HEK293 (cell line): ENCODE measurements at regions not wholly inside any gene's neighbourhood (a gene's known extent, or its start where the extent isn't known, plus 50 kb on each side); places are given as distances from the start of the nearest gene placed in this dataset.

Source experiments
- CTCF ChIA-PET: fragments of 350-600 bp; formaldehyde crosslinking; extraction: SDS; loops from one replicate; lab custom pipeline; 2021; ENCODE audit warnings: antibody characterized with exemption; lab: Yijun Ruan, JAX
- POLR2A ChIA-PET: fragments of 300-600 bp; formaldehyde crosslinking; extraction: SDS; loops from one replicate; lab custom pipeline; 2020; ENCODE audit warnings: antibody characterized with exemption, inconsistent platforms; lab: Yijun Ruan, JAX
- H3K27ac ChIP-seq: fragments of 200-500 bp; sonication (Bioruptor generic); 2 replicates; pipeline ENCODE4 v1.5.1; 2014; ENCODE audit warnings: low read depth, low read length, control low read depth, inconsistent platforms; ENCODE audit errors: extremely low read depth
- H3K36me3 ChIP-seq, 2 experiments: fragments of 200-500 bp in 1 of 2; sonication (Bioruptor generic) in 1 of 2; 1 replicate in 1 of 2; 2 replicates in 1 of 2; pipeline ENCODE4 v1.5.1; 2014 to 2017; ENCODE audit warnings: inconsistent platforms in 2 of 2, low read length in 2 of 2; ENCODE audit not compliant: control insufficient read depth in 2 of 2, insufficient read depth in 1 of 2
- H3K4me1 ChIP-seq: fragments of 200-500 bp; sonication (Bioruptor generic); 2 replicates; pipeline ENCODE4 v1.5.1; 2014; ENCODE audit warnings: mild to moderate bottlenecking, low read length, inconsistent platforms; ENCODE audit not compliant: control insufficient read depth, insufficient read depth
- H3K4me3 ChIP-seq: 2 replicates; pipeline ENCODE4 v1.5.1; 2011; ENCODE audit warnings: low read depth, mild to moderate bottlenecking, control low read depth, low read length, moderate library complexity
- H3K9me3 ChIP-seq: fragments of 200-500 bp; sonication (Bioruptor generic); 2 replicates; pipeline ENCODE4 v1.5.1; 2014; ENCODE audit warnings: low read depth, low read length, inconsistent platforms; ENCODE audit not compliant: control insufficient read depth, insufficient read depth
- GFI1B ChIP-seq: fragments of 450-650 bp; formaldehyde crosslinking; IDR thresholded peaks from 2 replicates; pipeline ENCODE4 v1.5.1; 2016; ENCODE audit warnings: missing biosample characterization, missing genetic modification characterization
- GLIS1 ChIP-seq: fragments of 450-650 bp; formaldehyde crosslinking; IDR thresholded peaks from 2 replicates; pipeline ENCODE4 v1.5.1; 2016; ENCODE audit warnings: missing biosample characterization, missing genetic modification characterization
- KLF9 ChIP-seq: fragments of 450-650 bp; formaldehyde crosslinking; IDR thresholded peaks from 2 replicates; pipeline ENCODE4 v1.5.1; 2016; ENCODE audit warnings: missing biosample characterization, missing genetic modification characterization, low read depth
- MZF1 ChIP-seq: fragments of 450-650 bp; formaldehyde crosslinking; IDR thresholded peaks from 2 replicates; pipeline ENCODE4 v1.5.1; 2017; ENCODE audit warnings: missing biosample characterization, missing genetic modification characterization, borderline replicate concordance
- OSR2 ChIP-seq: fragments of 450-650 bp; formaldehyde crosslinking; IDR thresholded peaks from 2 replicates; pipeline ENCODE4 v1.5.1; 2016; ENCODE audit warnings: missing biosample characterization, missing genetic modification characterization
- SCRT2 ChIP-seq: fragments of 450-650 bp; formaldehyde crosslinking; IDR thresholded peaks from 2 replicates; pipeline ENCODE4 v1.5.1; 2016; ENCODE audit warnings: missing biosample characterization, missing genetic modification characterization
- TSHZ1 ChIP-seq: fragments of 450-650 bp; formaldehyde crosslinking; IDR thresholded peaks from 2 replicates; pipeline ENCODE4 v1.5.1; 2016; ENCODE audit warnings: missing biosample characterization, missing genetic modification characterization, borderline replicate concordance
- WT1 ChIP-seq: fragments of 450-650 bp; formaldehyde crosslinking; IDR thresholded peaks from 2 replicates; pipeline ENCODE4 v1.5.1; 2016; ENCODE audit warnings: missing biosample characterization, missing genetic modification characterization
- ZBTB21 ChIP-seq: fragments of 450-650 bp; formaldehyde crosslinking; IDR thresholded peaks from 2 replicates; pipeline ENCODE4 v1.5.1; 2017; ENCODE audit warnings: missing biosample characterization, missing genetic modification characterization
- ZIC2 ChIP-seq: fragments of 450-650 bp; formaldehyde crosslinking; IDR thresholded peaks from 2 replicates; pipeline ENCODE4 v1.5.1; 2016; ENCODE audit warnings: missing biosample characterization, missing genetic modification characterization
- ZNF174 ChIP-seq: fragments of 450-650 bp; formaldehyde crosslinking; IDR thresholded peaks from 2 replicates; pipeline ENCODE4 v1.5.0; 2017; ENCODE audit warnings: missing biosample characterization, mild to moderate bottlenecking, missing genetic modification characterization
- ZNF184 ChIP-seq: fragments of 450-650 bp; IDR thresholded peaks from 2 replicates; pipeline ENCODE4 v1.5.1; 2018; ENCODE audit warnings: missing biosample characterization, mild to moderate bottlenecking, missing genetic modification characterization
- ZNF202 ChIP-seq: fragments of 450-650 bp; formaldehyde crosslinking; IDR thresholded peaks from 2 replicates; pipeline ENCODE4 v1.5.1; 2016; ENCODE audit warnings: missing biosample characterization, missing genetic modification characterization, borderline replicate concordance
- ZNF391 ChIP-seq: fragments of 450-650 bp; formaldehyde crosslinking; IDR thresholded peaks from 2 replicates; pipeline ENCODE4 v1.5.1; 2016; ENCODE audit warnings: low read depth, missing biosample characterization, missing genetic modification characterization, borderline replicate concordance
- ZNF623 ChIP-seq: fragments of 450-650 bp; formaldehyde crosslinking; IDR thresholded peaks from 2 replicates; pipeline ENCODE4 v1.5.1; 2016; ENCODE audit warnings: missing biosample characterization, missing genetic modification characterization
- ZNF670 ChIP-seq: fragments of 450-650 bp; formaldehyde crosslinking; IDR thresholded peaks from 2 replicates; pipeline ENCODE4 v1.5.1; 2016; ENCODE audit warnings: missing biosample characterization, missing genetic modification characterization, low read depth
- ZNF768 ChIP-seq: fragments of 450-650 bp; formaldehyde crosslinking; IDR thresholded peaks from 2 replicates; pipeline ENCODE4 v1.5.1; 2018; ENCODE audit warnings: missing biosample characterization, mild to moderate bottlenecking, missing genetic modification characterization
- TF ChIP-seq, protein P1 (sequence below): fragments of 450-650 bp; formaldehyde crosslinking; IDR thresholded peaks from 2 replicates; pipeline ENCODE4 v1.5.1; 2016; ENCODE audit warnings: missing biosample characterization, missing genetic modification characterization, low read depth
- TF ChIP-seq, protein P2 (sequence below): fragments of 450-650 bp; formaldehyde crosslinking; IDR thresholded peaks from 2 replicates; pipeline ENCODE4 v1.5.1; 2017; ENCODE audit warnings: missing biosample characterization, missing genetic modification characterization
- TF ChIP-seq, protein P3 (sequence below): fragments of 450-650 bp; formaldehyde crosslinking; IDR thresholded peaks from 2 replicates; pipeline ENCODE4 v1.5.1; 2016; ENCODE audit warnings: missing biosample characterization, missing genetic modification characterization

DNA sequence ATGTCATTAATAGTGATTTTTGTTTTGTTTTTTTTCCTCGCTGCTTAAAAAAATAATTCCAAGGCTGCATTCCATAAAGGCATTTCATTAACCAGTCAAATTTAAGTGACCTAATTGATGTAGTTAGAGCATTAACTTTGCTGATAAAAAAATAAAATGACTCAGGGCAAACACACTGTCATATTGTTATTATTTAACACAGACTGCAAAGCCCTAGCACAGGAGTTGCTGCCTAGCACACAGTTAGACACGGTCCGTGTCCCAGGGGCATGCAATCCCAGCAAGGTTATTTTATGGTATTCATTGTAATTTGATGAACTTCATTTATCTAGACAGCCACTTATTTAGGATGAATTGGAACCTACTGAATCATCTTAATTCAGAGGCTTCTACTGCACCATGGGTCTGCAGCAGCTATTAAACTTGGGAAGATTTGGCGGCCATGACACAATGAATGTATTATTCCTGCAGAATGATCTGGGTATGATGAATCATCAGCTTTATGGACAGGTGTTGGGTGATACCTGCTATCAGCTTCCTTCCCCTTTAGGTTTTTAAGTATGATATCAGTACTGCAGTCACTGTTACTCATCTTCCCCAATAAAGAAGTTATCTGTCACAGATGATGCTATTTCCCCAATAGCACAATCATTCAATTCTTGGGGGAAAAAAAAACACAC is 182.7 kb downstream of the PPARGC1A start:
- no peak overlapping the region for H3K4me3 ChIP-seq
- CTCF ChIA-PET: no interaction called here
- TF ChIP-seq TSHZ1 (tag by site-specific recombination) (no peak), KLF9 (tag by site-specific recombination) (no peak), ZNF184 (tag by site-specific recombination) (no peak), GLIS1 (tag by site-specific recombination) (no peak), SCRT2 (tag by site-specific recombination) (no peak), OSR2 (tag by site-specific recombination) (no peak), ZBTB21 (tag by site-specific recombination) (no peak), ZNF768 (tag by site-specific recombination) (no peak), ZIC2 (tag by site-specific recombination) (no peak), ZNF202 (no peak), MZF1 (tag by site-specific recombination) (no peak), ZNF391 (tag by site-specific recombination) (no peak), ZNF174 (tag by site-specific recombination) (no peak), ZNF623 (tag by site-specific recombination) (no peak), ZNF670 (tag by site-specific recombination) (no peak), GFI1B (tag by site-specific recombination) (no peak), WT1 (tag by site-specific recombination) (no peak)
- TF ChIP-seq, protein P1, sequence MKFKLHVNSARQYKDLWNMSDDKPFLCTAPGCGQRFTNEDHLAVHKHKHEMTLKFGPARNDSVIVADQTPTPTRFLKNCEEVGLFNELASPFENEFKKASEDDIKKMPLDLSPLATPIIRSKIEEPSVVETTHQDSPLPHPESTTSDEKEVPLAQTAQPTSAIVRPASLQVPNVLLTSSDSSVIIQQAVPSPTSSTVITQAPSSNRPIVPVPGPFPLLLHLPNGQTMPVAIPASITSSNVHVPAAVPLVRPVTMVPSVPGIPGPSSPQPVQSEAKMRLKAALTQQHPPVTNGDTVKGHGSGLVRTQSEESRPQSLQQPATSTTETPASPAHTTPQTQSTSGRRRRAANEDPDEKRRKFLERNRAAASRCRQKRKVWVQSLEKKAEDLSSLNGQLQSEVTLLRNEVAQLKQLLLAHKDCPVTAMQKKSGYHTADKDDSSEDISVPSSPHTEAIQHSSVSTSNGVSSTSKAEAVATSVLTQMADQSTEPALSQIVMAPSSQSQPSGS (tag by site-specific recombination): no peak
- TF ChIP-seq, protein P2, sequence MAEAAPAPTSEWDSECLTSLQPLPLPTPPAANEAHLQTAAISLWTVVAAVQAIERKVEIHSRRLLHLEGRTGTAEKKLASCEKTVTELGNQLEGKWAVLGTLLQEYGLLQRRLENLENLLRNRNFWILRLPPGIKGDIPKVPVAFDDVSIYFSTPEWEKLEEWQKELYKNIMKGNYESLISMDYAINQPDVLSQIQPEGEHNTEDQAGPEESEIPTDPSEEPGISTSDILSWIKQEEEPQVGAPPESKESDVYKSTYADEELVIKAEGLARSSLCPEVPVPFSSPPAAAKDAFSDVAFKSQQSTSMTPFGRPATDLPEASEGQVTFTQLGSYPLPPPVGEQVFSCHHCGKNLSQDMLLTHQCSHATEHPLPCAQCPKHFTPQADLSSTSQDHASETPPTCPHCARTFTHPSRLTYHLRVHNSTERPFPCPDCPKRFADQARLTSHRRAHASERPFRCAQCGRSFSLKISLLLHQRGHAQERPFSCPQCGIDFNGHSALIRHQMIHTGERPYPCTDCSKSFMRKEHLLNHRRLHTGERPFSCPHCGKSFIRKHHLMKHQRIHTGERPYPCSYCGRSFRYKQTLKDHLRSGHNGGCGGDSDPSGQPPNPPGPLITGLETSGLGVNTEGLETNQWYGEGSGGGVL (tag by site-specific recombination): no peak
- TF ChIP-seq, protein P3, sequence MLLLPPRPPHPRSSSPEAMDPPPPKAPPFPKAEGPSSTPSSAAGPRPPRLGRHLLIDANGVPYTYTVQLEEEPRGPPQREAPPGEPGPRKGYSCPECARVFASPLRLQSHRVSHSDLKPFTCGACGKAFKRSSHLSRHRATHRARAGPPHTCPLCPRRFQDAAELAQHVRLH (tag by site-specific recombination): no peak
- TF ChIP-seq, all 188 proteins: peak for 0
- Histone ChIP-seq H3K27ac (no peak overlapping the region), H3K4me1 (no peaks in the 10 kb centered on the region), H3K9me3 (no peaks in the 10 kb centered on the region), H3K36me3 (no peaks in the 10 kb centered on the region)
- POLR2A ChIA-PET: no interaction called here
